ENCODE measurements at regions not wholly inside any gene's neighbourhood (a gene's known extent, or its start where the extent isn't known, plus 50 kb on each side); places are given as distances from the start of the nearest gene placed in this dataset.

DNA sequence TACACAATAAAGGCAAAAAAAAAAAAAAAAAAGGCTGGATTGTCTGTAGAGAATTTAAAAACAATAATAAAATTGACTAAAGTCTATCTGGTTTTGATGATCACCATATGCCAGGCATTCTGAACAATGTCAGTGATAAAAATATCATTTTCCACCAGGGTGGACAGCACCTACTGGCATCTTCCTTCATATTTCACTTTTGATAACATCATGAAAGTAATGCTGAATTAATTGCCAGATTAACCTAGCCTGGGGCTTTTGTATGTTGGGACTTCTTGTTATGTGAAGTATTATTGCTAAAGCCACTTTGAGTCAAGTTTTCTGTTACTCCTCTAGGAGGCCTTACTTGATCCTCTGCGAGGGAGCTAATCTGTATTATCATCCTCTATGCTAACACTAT, 73.8 kb upstream of the FAM98A start:
- no peak for DNase-seq
- Histone ChIP-seq H3K4me1 (no peaks in the 10 kb centered on the region), H3K36me3 (no peaks in the 10 kb centered on the region), H3K27me3 (no peaks in the 10 kb centered on the region), H3K9me3 (no peaks in the 10 kb centered on the region), H3K4me3 (no peak overlapping the region), H3K27ac (no peak overlapping the region)
- TF ChIP-seq, protein P1, sequence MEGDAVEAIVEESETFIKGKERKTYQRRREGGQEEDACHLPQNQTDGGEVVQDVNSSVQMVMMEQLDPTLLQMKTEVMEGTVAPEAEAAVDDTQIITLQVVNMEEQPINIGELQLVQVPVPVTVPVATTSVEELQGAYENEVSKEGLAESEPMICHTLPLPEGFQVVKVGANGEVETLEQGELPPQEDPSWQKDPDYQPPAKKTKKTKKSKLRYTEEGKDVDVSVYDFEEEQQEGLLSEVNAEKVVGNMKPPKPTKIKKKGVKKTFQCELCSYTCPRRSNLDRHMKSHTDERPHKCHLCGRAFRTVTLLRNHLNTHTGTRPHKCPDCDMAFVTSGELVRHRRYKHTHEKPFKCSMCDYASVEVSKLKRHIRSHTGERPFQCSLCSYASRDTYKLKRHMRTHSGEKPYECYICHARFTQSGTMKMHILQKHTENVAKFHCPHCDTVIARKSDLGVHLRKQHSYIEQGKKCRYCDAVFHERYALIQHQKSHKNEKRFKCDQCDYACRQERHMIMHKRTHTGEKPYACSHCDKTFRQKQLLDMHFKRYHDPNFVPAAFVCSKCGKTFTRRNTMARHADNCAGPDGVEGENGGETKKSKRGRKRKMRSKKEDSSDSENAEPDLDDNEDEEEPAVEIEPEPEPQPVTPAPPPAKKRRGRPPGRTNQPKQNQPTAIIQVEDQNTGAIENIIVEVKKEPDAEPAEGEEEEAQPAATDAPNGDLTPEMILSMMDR (IDR thresholded peaks at IDR 0.05) = no peak
- TF ChIP-seq POLR2A (IDR thresholded peaks at IDR 0.05) = no peak

DNA sequence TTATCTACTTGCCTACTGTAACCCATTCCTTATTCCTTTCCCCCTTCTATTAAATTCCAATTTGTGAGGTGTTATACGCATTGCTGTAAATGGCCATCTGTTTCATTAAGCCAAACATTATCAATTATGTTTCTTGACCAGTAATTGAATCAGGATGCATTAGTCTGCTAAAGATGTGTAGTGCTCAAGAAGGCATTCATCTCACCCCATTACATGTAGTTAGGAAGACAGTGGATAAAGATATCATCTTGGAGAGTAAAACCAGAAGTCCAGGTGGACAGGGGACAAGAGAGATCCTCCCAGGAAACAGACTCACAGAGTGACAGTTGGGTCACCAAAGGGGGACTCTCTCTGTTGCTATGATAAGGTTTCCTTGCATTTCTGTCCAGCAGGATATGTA, 73.3 kb upstream of the FAM98A start:
- TF ChIP-seq, protein P1 (IDR thresholded peaks at IDR 0.05) = no peak
- TF ChIP-seq POLR2A (IDR thresholded peaks at IDR 0.05) = no peak
- Histone ChIP-seq H3K4me3 (no peak overlapping the region), H3K9me3 (no peaks in the 10 kb centered on the region), H3K27ac (no peak overlapping the region), H3K36me3 (no peaks in the 10 kb centered on the region), H3K4me1 (no peaks in the 10 kb centered on the region), H3K27me3 (no peaks in the 10 kb centered on the region)
- no peak for DNase-seq

DNA sequence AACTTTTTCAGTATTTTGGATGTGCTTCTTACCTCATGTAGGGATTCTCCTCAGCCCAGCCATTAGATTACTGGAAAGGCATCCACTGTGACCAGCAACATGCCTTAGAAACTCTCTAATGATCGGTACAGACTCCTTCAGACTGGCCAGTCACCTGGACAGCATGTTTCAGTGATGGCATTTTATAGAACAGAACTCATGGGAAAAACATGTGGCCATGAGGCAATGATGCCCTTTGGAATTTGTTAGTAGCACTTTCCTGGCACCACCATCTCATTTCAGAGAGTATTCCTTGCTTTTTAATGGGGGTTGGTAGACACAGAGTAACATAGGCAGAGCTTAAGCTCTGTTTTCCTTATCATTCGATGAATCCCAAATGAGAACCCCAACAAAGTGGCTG, 72.1 kb upstream of the FAM98A start:
- Histone ChIP-seq H3K36me3 (no peaks in the 10 kb centered on the region), H3K4me1 (no peaks in the 10 kb centered on the region), H3K9me3 (no peaks in the 10 kb centered on the region), H3K27ac (no peak overlapping the region), H3K27me3 (no peaks in the 10 kb centered on the region), H3K4me3 (no peak overlapping the region)
- DNase-seq = no peak
- TF ChIP-seq POLR2A (IDR thresholded peaks at IDR 0.05) = no peak
- TF ChIP-seq, protein P1 (IDR thresholded peaks at IDR 0.05) = no peak

DNA sequence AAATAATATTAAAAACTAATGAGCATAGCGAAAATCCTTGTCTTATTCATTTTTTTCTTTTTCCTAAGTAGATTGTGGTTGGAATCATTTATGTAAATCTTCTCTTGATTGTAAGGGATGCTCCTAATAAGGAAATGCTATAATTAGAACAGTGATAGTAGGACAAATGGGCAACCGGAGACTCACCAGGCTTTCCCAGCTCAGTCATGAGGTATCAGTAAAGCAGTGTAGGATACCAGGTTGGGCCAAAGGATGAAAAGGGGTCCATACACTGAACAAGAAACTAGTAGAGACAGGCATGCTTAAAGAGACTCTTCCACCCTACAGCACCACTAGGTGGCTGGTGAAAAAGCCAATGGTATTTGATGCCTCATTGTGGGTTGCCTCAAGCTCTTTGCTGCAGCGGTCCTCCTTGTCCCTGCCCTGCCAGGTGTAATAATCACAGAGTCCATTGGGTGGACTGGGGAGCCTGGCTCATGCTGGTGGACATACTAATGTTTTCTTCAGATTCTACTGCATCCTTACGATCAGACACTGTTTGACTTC, 71.4 kb upstream of the FAM98A start:
- TF ChIP-seq POLR2A (IDR thresholded peaks at IDR 0.05) = no peak
- TF ChIP-seq, protein P1 (IDR thresholded peaks at IDR 0.05) = no peak
- no peak overlapping the region for H3K4me3 ChIP-seq

DNA sequence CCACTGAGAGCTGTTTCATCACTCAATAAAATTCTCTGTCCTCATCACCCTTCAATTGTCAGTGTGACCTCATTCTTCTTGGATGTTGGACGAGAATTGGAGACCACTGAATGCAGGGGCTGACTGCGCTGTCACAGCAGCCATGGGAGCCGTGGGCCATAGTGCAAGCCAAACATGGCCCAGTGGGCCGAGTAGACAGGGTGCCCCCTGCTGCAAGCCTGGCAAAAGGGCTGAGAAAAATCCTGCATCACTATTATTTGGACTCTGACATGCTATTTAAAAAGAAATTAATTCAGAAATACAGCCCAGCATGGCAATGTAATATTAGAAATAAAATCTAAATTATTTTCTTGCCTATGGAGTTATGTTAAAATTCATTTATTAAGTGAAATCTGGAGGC, 67.8 kb upstream of the FAM98A start:
- DNase-seq = no peak

More for the DNA sequence above, 71.4 kb upstream of the FAM98A start:
- H3K4me1 ChIP-seq = no peaks in the 10 kb centered on the region
- no peak for DNase-seq
- H3K9me3 ChIP-seq = no peaks in the 10 kb centered on the region
- H3K27me3 ChIP-seq = no peaks in the 10 kb centered on the region
- no peaks in the 10 kb centered on the region for H3K36me3 ChIP-seq
- H3K27ac ChIP-seq = no peak overlapping the region

More for the DNA sequence above, 67.8 kb upstream of the FAM98A start:
- Histone ChIP-seq H3K36me3 (no peaks in the 10 kb centered on the region), H3K9me3 (no peaks in the 10 kb centered on the region), H3K27me3 (no peaks in the 10 kb centered on the region), H3K4me3 (no peak overlapping the region), H3K4me1 (no peaks in the 10 kb centered on the region), H3K27ac (no peak overlapping the region)
- TF ChIP-seq, protein P1 (IDR thresholded peaks at IDR 0.05) = no peak
- TF ChIP-seq POLR2A (IDR thresholded peaks at IDR 0.05) = no peak
